Tibial artery (tissue), 4 donors: ENCODE measurements at regions not wholly inside any gene's neighbourhood (a gene's known extent, or its start where the extent isn't known, plus 50 kb on each side); places are given as distances from the start of the nearest gene placed in this dataset.
"Not testable (repeated sequence)": the region's sequence is repeated elsewhere in the genome, so short reads cannot be mapped to it uniquely, and the experiment has no call there.

ENCODE experiments used
- DNase-seq, 2 donors: peaks; one replicate each; pipeline ENCODE4 v3.0.0-alpha.2; 2019
- H3K27ac ChIP-seq, 2 donors: fragments of 200-600 bp; sonication (generic) in 1 of 2; 1 replicate in 1 of 2; 2 replicates in 1 of 2; pipeline ENCODE4 v1.5.1; 2018 to 2019; ENCODE audit warnings: mild to moderate bottlenecking in 1 of 2
- H3K27me3 ChIP-seq, 2 donors: fragments of 200-600 bp; sonication (generic) in 1 of 2; one replicate each; pipeline versions ENCODE4 v1.5.1 to v1.6.0; 2016 to 2019
- H3K36me3 ChIP-seq, 3 donors: fragments of 200-600 bp; sonication (generic) in 2 of 3; one replicate each; pipeline ENCODE4 v1.5.1; 2016 to 2019; ENCODE audit warnings: mild to moderate bottlenecking in 2 of 3
- H3K4me1 ChIP-seq, 4 donors: fragments of 200-600 bp; sonication (generic) in 2 of 4; 1 replicate in 3 of 4; 2 replicates in 1 of 4; pipeline ENCODE4 v1.5.1; 2016 to 2019
- H3K4me3 ChIP-seq, 2 donors: fragments of 200-600 bp; sonication (generic) in 1 of 2; 1 replicate in 1 of 2; 2 replicates in 1 of 2; pipeline ENCODE4 v1.5.1; 2018 to 2019; ENCODE audit warnings: mild to moderate bottlenecking in 2 of 2
- H3K9me3 ChIP-seq, 3 donors: fragments of 200-600 bp; sonication (generic) in 1 of 3; one replicate each; pipeline ENCODE4 v1.5.1; 2016 to 2019
- intact Hi-C: fragments of 100-400 bp; cut with DNase I; formaldehyde crosslinking; loops from one replicate; pipeline ENCODE4 v1.15.0; 2023; ENCODE audit warnings: low total_unique reads
- TF ChIP-seq, protein P1 (sequence below), 2 experiments: fragments of 200-600 bp in 1 of 2; fragments of 450-650 bp in 1 of 2; IDR thresholded peaks; one replicate each; pipeline ENCODE4 v1.5.1; 2017 to 2019; ENCODE audit warnings: antibody characterized with exemption in 2 of 2, mild to moderate bottlenecking in 1 of 2, moderate library complexity in 1 of 2

DNA sequence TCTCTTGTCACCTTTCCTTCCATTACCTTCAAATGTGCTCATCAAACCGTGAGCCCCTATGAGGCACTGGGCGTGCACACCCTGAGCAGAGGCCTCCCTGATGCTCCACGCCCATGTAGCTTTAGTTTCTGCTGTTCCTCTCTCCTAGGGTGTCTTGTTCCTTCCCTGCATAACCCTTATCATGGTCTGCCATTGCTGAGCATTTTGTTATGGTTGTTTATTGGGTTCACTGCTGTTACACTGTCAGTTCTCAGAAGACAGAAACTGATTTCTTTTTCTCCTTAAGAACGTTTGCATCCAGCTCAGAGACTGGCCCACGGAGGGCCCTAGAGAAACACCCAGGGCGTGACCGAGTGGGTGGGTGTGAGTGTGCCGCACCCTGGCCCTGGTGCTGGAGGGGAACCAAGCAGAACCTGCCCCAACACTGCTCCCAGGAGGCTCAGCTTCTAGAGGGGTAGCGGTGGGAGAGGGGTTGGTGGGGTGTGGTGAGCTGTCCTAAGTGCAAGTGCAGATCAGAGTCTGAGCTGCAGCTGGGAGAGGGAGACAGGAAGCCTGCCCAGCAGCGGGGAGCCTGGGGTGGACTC lies 61.4 kb upstream of the URI1 start:
- TF ChIP-seq, protein P1, sequence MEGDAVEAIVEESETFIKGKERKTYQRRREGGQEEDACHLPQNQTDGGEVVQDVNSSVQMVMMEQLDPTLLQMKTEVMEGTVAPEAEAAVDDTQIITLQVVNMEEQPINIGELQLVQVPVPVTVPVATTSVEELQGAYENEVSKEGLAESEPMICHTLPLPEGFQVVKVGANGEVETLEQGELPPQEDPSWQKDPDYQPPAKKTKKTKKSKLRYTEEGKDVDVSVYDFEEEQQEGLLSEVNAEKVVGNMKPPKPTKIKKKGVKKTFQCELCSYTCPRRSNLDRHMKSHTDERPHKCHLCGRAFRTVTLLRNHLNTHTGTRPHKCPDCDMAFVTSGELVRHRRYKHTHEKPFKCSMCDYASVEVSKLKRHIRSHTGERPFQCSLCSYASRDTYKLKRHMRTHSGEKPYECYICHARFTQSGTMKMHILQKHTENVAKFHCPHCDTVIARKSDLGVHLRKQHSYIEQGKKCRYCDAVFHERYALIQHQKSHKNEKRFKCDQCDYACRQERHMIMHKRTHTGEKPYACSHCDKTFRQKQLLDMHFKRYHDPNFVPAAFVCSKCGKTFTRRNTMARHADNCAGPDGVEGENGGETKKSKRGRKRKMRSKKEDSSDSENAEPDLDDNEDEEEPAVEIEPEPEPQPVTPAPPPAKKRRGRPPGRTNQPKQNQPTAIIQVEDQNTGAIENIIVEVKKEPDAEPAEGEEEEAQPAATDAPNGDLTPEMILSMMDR (IDR thresholded peaks at IDR 0.05): no peak
- no peak overlapping the region for H3K4me3 ChIP-seq
- intact Hi-C loops: no loop called here
- DNase-seq: peak in 1 of 2 donors; percentile 48
- no peaks in the 10 kb centered on the region for H3K36me3 ChIP-seq
- no peaks in the 10 kb centered on the region for H3K4me1 ChIP-seq
- peaks cover 0 to 54% of the 10 kb centered on the region in 2 donors for H3K27me3 ChIP-seq
- H3K27ac ChIP-seq: no peak overlapping the region
- H3K9me3 ChIP-seq: no peaks in the 10 kb centered on the region

DNA sequence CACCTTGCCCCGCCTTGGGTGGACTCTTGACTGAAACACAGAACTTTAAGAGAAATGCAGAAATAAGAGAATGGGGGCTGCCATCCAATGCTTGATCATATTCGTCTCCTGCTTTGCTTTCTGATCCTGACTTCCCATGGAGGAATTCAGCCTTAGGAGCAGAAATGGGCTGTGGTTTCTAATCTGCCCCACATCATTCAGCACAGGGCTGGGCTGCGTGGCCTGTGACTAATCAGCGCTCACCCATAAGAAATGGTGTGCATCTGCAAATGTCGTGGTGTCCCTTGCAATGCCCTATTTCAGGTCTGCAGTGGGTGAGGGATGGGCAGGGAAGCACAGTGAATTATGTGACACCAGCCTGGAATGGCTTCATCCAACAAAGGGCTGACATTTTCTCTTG lies 60.7 kb upstream of the URI1 start:
- Histone ChIP-seq H3K4me1 (no peaks in the 10 kb centered on the region), H3K9me3 (no peaks in the 10 kb centered on the region), H3K36me3 (no peaks in the 10 kb centered on the region), H3K27ac (no peak overlapping the region), H3K27me3 (peaks cover 0 to 53% of the 10 kb centered on the region in 2 donors), H3K4me3 (no peak overlapping the region)
- TF ChIP-seq, protein P1 (IDR thresholded peaks at IDR 0.05): no peak
- intact Hi-C loops: no loop called here
- no peak for DNase-seq

DNA sequence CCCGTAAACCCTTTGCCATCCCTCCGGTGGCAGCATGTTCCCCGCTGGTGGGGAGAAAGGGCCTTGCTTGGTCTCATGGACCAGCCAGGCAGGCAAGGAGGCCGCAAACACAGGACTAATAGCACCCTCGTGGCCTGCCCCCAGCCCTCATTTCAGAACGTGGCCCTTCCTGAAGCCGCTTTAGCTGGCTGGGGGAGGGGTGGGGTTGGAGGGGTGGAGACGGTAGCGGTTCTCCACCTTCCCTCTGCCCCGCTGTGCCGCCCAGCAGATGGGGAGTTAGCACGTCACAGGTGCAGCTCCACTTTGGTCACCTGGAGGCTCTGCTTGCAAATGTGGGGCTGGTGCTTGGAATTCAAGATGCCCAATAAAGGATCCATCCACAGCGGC lies 59.3 kb upstream of the URI1 start:
- Histone ChIP-seq H3K4me3 (no peak overlapping the region), H3K4me1 (no peaks in the 10 kb centered on the region), H3K27me3 (peaks cover 0 to 52% of the 10 kb centered on the region in 2 donors), H3K27ac (no peak overlapping the region), H3K9me3 (no peaks in the 10 kb centered on the region), H3K36me3 (no peaks in the 10 kb centered on the region)
- no peak for DNase-seq
- intact Hi-C loops: no loop called here
- TF ChIP-seq, protein P1 (IDR thresholded peaks at IDR 0.05): no peak

- intact Hi-C loops: no loop called here
- TF ChIP-seq, protein P1 (IDR thresholded peaks at IDR 0.05): no peak
- Histone ChIP-seq H3K36me3 (no peaks in the 10 kb centered on the region), H3K27me3 (peaks cover 0 to 42% of the 10 kb centered on the region in 2 donors), H3K27ac (no peak overlapping the region), H3K4me1 (no peaks in the 10 kb centered on the region), H3K4me3 (no peak overlapping the region), H3K9me3 (no peaks in the 10 kb centered on the region)
- DNase-seq: no peak
These were observed 58.0 kb upstream of the URI1 start for GRCh38 chr19:29884044-29884443.

- H3K27ac ChIP-seq: no peak overlapping the region
- no peaks in the 10 kb centered on the region for H3K4me1 ChIP-seq
- H3K36me3 ChIP-seq: no peaks in the 10 kb centered on the region
- peaks cover 0 to 38% of the 10 kb centered on the region in 2 donors for H3K27me3 ChIP-seq
- TF ChIP-seq, protein P1 (IDR thresholded peaks at IDR 0.05): no peak
- no peak for DNase-seq
- intact Hi-C loops: no loop called here
- no peak overlapping the region for H3K4me3 ChIP-seq
- no peaks in the 10 kb centered on the region for H3K9me3 ChIP-seq
These were observed 57.6 kb upstream of the URI1 start for GRCh38 chr19:29884466-29884865.

GRCh38 chr19:29886106-29886505 lies 55.9 kb upstream of the URI1 start:
- intact Hi-C loops, H3K4me3 ChIP-seq, H3K27ac ChIP-seq, H3K36me3 ChIP-seq, H3K9me3 ChIP-seq, DNase-seq, H3K4me1 ChIP-seq: not testable (repeated sequence)
- peaks cover 0 to 29% of the 10 kb centered on the region in 2 donors for H3K27me3 ChIP-seq
